Lung (tissue), 11 donors: ENCODE measurements at regions not wholly inside any gene's neighbourhood (a gene's known extent, or its start where the extent isn't known, plus 50 kb on each side); places are given as distances from the start of the nearest gene placed in this dataset.

Source experiments
- ATAC-seq: fragments of 200-7000 bp; cut with Tn5 transposase; one replicate; pipeline ENCODE4 v1.9.1; 2020; ENCODE audit warnings: moderate number of reproducible peaks; ENCODE audit not compliant: insufficient read depth, low FRiP score
- DNase-seq, 3 donors: peaks; one replicate each; pipeline ENCODE4 v3.0.0-alpha.2; 2013 to 2017
- H3K27ac ChIP-seq, 2 donors: one replicate each; pipeline ENCODE4 v1.5.1; 2013; ENCODE audit warnings: mild to moderate bottlenecking in 2 of 2, moderate library complexity in 2 of 2, control low read depth in 1 of 2, inconsistent platforms in 1 of 2, low read depth in 1 of 2, low read length in 1 of 2
- H3K27me3 ChIP-seq, 3 donors: one replicate each; pipeline ENCODE4 v1.5.1; 2013; ENCODE audit warnings: low read length in 2 of 3; ENCODE audit not compliant: control insufficient read depth in 3 of 3, insufficient read depth in 3 of 3
- H3K36me3 ChIP-seq, 4 donors: one replicate each; pipeline ENCODE4 v1.5.1; 2013; ENCODE audit warnings: low read length in 4 of 4, mild to moderate bottlenecking in 1 of 4, moderate library complexity in 1 of 4; ENCODE audit not compliant: control insufficient read depth in 4 of 4, insufficient read depth in 4 of 4
- H3K4me1 ChIP-seq, 5 donors: one replicate each; pipeline ENCODE4 v1.5.1; 2013; ENCODE audit warnings: low read length in 5 of 5, mild to moderate bottlenecking in 2 of 5, moderate library complexity in 1 of 5; ENCODE audit not compliant: control insufficient read depth in 5 of 5, insufficient read depth in 5 of 5
- H3K4me3 ChIP-seq: one replicate; pipeline ENCODE4 v1.5.1; 2013; ENCODE audit warnings: mild to moderate bottlenecking, control low read depth, moderate library complexity
- H3K9ac ChIP-seq, 2 donors: one replicate each; pipeline ENCODE4 v1.5.1; 2013; ENCODE audit warnings: low read length in 2 of 2, control low read depth in 1 of 2; ENCODE audit not compliant: insufficient read depth in 1 of 2
- H3K9me3 ChIP-seq, 4 donors: one replicate each; pipeline ENCODE4 v1.5.1; 2013; ENCODE audit warnings: low read length in 3 of 4, mild to moderate bottlenecking in 1 of 4, moderate library complexity in 1 of 4; ENCODE audit not compliant: control insufficient read depth in 4 of 4, insufficient read depth in 3 of 4
- CTCF ChIP-seq: IDR thresholded peaks from 2 replicates; pipeline ENCODE4 v1.5.1; 2012; ENCODE audit warnings: mild to moderate bottlenecking; ENCODE audit errors: control extremely low read depth, extremely low read depth
- WGBS, 2 donors: extraction: QIAGEN DNeasy Blood & Tissue Kit; methylation state at CpG; one replicate each; pipeline ENCODE4 v1.1.7; 2013; 5-methylcytosine and 5-hydroxymethylcytosine counted together
- donor health status: control.
- donor health status: control.
- donor health status: Bipolar disorder and iron deficiency.
- donor health status: healthy.
- donor health status: DM: yes; HTN: yes; CAD: no.

- DNase-seq (no peak), ATAC-seq (no peak)
- Histone ChIP-seq H3K36me3 (no peaks in the 10 kb centered on the region), H3K27me3 (no peaks in the 10 kb centered on the region), H3K27ac (no peak overlapping the region), H3K4me3 (no peak overlapping the region), H3K9me3 (peaks cover 0 to 1% (median 0%) of the 10 kb centered on the region in 4 donors), H3K9ac (no peak overlapping the region), H3K4me1 (peaks cover 0 to 17% (median 6%) of the 10 kb centered on the region in 5 donors)
- 36 to 58% methylated on average over 3 of the region's 3 CpGs for WGBS, 2 donors
- no peak for TF ChIP-seq CTCF
Observed at GRCh38 chr2:176612736-176613135, 343.5 kb downstream of the MTX2 start.

DNA sequence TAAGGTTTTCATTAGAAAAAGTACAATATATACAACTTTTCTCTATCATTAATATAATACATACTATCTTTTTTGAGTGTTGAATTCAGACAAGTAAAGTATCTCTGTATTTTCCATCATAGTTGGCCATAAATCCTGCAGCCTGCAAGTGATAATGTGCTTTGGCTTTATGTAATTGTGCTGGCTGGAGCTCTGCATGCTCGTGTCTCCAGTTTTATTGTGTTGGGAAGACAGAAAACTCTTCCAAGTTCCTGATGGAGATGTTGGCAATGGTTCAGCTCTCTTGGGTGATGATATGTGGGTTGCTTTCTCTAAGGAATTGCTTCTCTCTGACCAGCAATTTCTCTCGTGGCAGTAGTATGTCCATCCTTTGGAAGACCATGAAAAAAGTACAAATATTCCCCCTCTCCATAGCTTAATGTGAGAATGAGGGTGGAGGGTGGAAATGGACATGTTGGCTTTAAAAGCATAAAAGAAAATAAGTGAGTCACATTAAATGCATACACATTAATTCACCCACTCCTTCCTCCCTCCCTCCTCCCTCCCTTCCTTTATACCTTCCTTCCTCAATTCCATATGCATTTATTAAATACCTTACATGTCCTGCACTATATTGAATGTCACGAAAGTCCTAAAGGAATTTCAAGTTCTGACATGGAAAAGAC lies 344.2 kb downstream of the MTX2 start:
- Histone ChIP-seq H3K4me1 (peaks cover 0 to 17% (median 6%) of the 10 kb centered on the region in 5 donors), H3K9me3 (peaks cover 0 to 1% (median 0%) of the 10 kb centered on the region in 4 donors), H3K36me3 (no peaks in the 10 kb centered on the region), H3K27ac (no peak overlapping the region), H3K9ac (no peak overlapping the region), H3K4me3 (no peak overlapping the region), H3K27me3 (no peaks in the 10 kb centered on the region)
- ATAC-seq (no peak), DNase-seq (peak; percentile 37 to 87 (median 74))
- 49 to 66% methylated on average over 3 of the region's 3 CpGs for WGBS, 2 donors
- TF ChIP-seq CTCF = no peak

GRCh38 chr2:176614049-176614448 lies 344.8 kb downstream of the MTX2 start:
- no peaks in the 10 kb centered on the region for H3K36me3 ChIP-seq
- peak in 1 of 3 donors; percentile 35 for DNase-seq
- no peak for ATAC-seq
- H3K9me3 ChIP-seq = peaks cover 0 to 1% (median 0%) of the 10 kb centered on the region in 4 donors
- H3K27me3 ChIP-seq = no peaks in the 10 kb centered on the region
- H3K4me1 ChIP-seq = peaks cover 0 to 17% (median 6%) of the 10 kb centered on the region in 5 donors
- 69 to 70% methylated on average over 2 of the region's 2 CpGs for WGBS, 2 donors
- TF ChIP-seq CTCF = no peak
- H3K27ac ChIP-seq = no peak overlapping the region
- no peak overlapping the region for H3K9ac ChIP-seq
- no peak overlapping the region for H3K4me3 ChIP-seq

DNA sequence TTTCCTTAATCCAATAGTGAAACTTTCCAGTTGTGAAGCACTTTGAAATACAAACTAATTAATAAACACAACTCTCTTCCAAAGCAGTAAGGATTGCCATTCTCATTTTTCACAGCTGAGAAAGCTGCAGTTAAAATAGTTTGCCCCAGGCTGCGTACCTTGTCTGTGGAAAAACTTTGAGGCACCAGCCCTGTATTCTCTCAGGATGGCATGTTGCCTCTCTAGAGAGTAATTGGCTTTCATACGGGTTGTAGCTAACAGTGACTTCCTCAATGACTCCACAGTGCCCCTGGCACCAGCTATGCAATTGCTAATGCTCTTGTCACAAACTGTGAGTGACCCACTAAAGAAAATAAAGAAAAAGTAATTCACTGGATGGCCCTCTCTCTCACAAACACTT lies 345.7 kb downstream of the MTX2 start:
- ATAC-seq (no peak), DNase-seq (no peak)
- no peak overlapping the region for H3K9ac ChIP-seq
- H3K9me3 ChIP-seq = peaks cover 0 to 1% (median 0%) of the 10 kb centered on the region in 4 donors
- peaks cover 0 to 17% (median 6%) of the 10 kb centered on the region in 5 donors for H3K4me1 ChIP-seq
- no peaks in the 10 kb centered on the region for H3K36me3 ChIP-seq
- peaks cover 0 to 2% (median 0%) of the 10 kb centered on the region in 3 donors for H3K27me3 ChIP-seq
- H3K27ac ChIP-seq = no peak overlapping the region
- 61 to 71% methylated on average over 2 of the region's 2 CpGs for WGBS, 2 donors
- no peak for TF ChIP-seq CTCF
- no peak overlapping the region for H3K4me3 ChIP-seq
